A549 (cell line): ENCODE measurements at regions not wholly inside any gene's neighbourhood (a gene's known extent, or its start where the extent isn't known, plus 50 kb on each side); places are given as distances from the start of the nearest gene placed in this dataset.

Source experiments
- ATAC-seq, 2 experiments: fragments of 200-7000 bp in 1 of 2; fragments of >200 bp in 1 of 2; cut with Nextera tagmentation in 1 of 2; cut with Tn5 transposase in 1 of 2; 3 replicates each; pipeline versions ENCODE4 v1.8.0 to v1.9.1; 2018 to 2020; ENCODE audit warnings: mild to moderate bottlenecking in 1 of 2, moderate library complexity in 1 of 2
- CTCF ChIA-PET: fragments of 300-600 bp; sonication (Branson Sonifier 250); formaldehyde crosslinking; extraction: SDS; loops from one replicate; lab custom pipeline; 2021; ENCODE audit warnings: antibody characterized with exemption, inconsistent platforms; lab: Yijun Ruan, JAX
- POLR2A ChIA-PET: fragments of 350-600 bp; formaldehyde crosslinking; extraction: SDS; loops from one replicate; lab custom pipeline; 2021; ENCODE audit warnings: antibody characterized with exemption, inconsistent platforms; lab: Yijun Ruan, JAX
- DNase-seq, 2 experiments: peaks; one replicate each; pipeline versions ENCODE4 v3.0.0 to v3.0.0-alpha.2; 2011 to 2016; ENCODE audit warnings: low read depth in 1 of 2, low spot score in 1 of 2
- FAIRE-seq: peaks from 2 replicates; lab custom pipeline; 2011; peaks lifted over from hg19 to GRCh38; lab: Jason Lieb, UNC
- H3K27ac ChIP-seq, 2 experiments: fragments of >200 bp; sonication (Bioruptor Twin); formaldehyde crosslinking; 3 replicates each; pipeline ENCODE4 v1.5.1; 2016 to 2017
- H3K4me1 ChIP-seq: fragments of >200 bp; sonication (Bioruptor Twin); formaldehyde crosslinking; 3 replicates; pipeline ENCODE4 v1.6.1; 2016
- H3K4me2 ChIP-seq: fragments of >200 bp; sonication (Bioruptor Twin); formaldehyde crosslinking; 3 replicates; pipeline ENCODE4 v1.6.1; 2016
- H3K4me3 ChIP-seq: fragments of >200 bp; sonication (Bioruptor Twin); formaldehyde crosslinking; 3 replicates; pipeline ENCODE4 v1.5.1; 2016
- H3K9me3 ChIP-seq: fragments of >200 bp; sonication (Bioruptor Twin); formaldehyde crosslinking; 3 replicates; pipeline ENCODE4 v1.6.1; 2016
- BCL3 ChIP-seq: fragments of >200 bp; sonication (Bioruptor Twin); formaldehyde crosslinking; IDR thresholded peaks from 3 replicates; pipeline ENCODE4 v1.6.1; 2016
- CBX8 ChIP-seq: fragments of 200-600 bp; sonication (generic); IDR thresholded peaks from 2 replicates; pipeline ENCODE4 v1.6.1; 2016
- CEBPB ChIP-seq, 2 experiments: fragments of >200 bp in 1 of 2; sonication (Bioruptor Twin) in 1 of 2; formaldehyde crosslinking in 1 of 2; IDR thresholded peaks; 2 replicates each; pipeline ENCODE4 v1.6.1; 2012 to 2016
- CHD2 ChIP-seq: fragments of 150-350 bp; IDR thresholded peaks from 2 replicates; pipeline ENCODE4 v1.6.1; 2014; ENCODE audit warnings: low read length; ENCODE audit not compliant: partially characterized antibody
- ELK1 ChIP-seq: fragments of 150-350 bp; IDR thresholded peaks from 2 replicates; pipeline ENCODE4 v1.6.1; 2014; ENCODE audit warnings: low read depth, mild to moderate bottlenecking, low read length
- FOSB ChIP-seq: fragments of 250-450 bp; sonication (Bioruptor Pico); IDR thresholded peaks from 2 replicates; pipeline ENCODE4 v1.5.0; 2020; ENCODE audit warnings: mild to moderate bottlenecking, moderate library complexity
- FOSL2 ChIP-seq, 2 experiments: fragments of 450-650 bp in 1 of 2; fragments of >200 bp in 1 of 2; sonication (Bioruptor Twin) in 1 of 2; formaldehyde crosslinking; IDR thresholded peaks; 2 replicates each; pipeline versions ENCODE4 v1.5.0 to v1.6.1; 2016 to 2020; ENCODE audit warnings: mild to moderate bottlenecking in 1 of 2, moderate library complexity in 1 of 2
- HES2 ChIP-seq: fragments of >200 bp; sonication (Bioruptor Twin); formaldehyde crosslinking; IDR thresholded peaks from 2 replicates; pipeline ENCODE4 v1.6.1; 2016
- HMGXB4 ChIP-seq: fragments of 250-450 bp; sonication (Bioruptor Pico); IDR thresholded peaks from 2 replicates; pipeline ENCODE4 v1.5.0; 2021; ENCODE audit warnings: mild to moderate bottlenecking, moderate library complexity, borderline replicate concordance
- HOXB13 ChIP-seq: fragments of 250-450 bp; sonication (Bioruptor Pico); IDR thresholded peaks from 2 replicates; pipeline ENCODE4 v1.5.0; 2020; ENCODE audit warnings: low read depth, mild to moderate bottlenecking, moderate library complexity
- HOXB5 ChIP-seq: fragments of 250-450 bp; sonication (Bioruptor Pico); IDR thresholded peaks from 2 replicates; pipeline ENCODE4 v1.5.0; 2020; ENCODE audit warnings: mild to moderate bottlenecking, moderate library complexity
- KDM1A ChIP-seq: fragments of 200-600 bp; sonication (generic); IDR thresholded peaks from 2 replicates; pipeline ENCODE4 v1.6.1; 2016; ENCODE audit warnings: low read depth, mild to moderate bottlenecking
- MYC ChIP-seq: IDR thresholded peaks from 2 replicates; pipeline ENCODE4 v1.6.1; 2012; ENCODE audit warnings: mild to moderate bottlenecking, inconsistent platforms, low read length, improper control_type of control experiment, borderline replicate concordance
- NR3C1 ChIP-seq: fragments of >200 bp; sonication (Bioruptor Twin); formaldehyde crosslinking; IDR thresholded peaks from 3 replicates; pipeline ENCODE4 v1.6.1; 2017
- PHF8 ChIP-seq: fragments of 200-600 bp; sonication (generic); IDR thresholded peaks from 2 replicates; pipeline ENCODE4 v1.6.1; 2016; ENCODE audit warnings: low read depth, mild to moderate bottlenecking, antibody characterized with exemption, moderate library complexity, borderline replicate concordance
- POLR2A ChIP-seq: IDR thresholded peaks from 2 replicates; pipeline ENCODE4 v1.6.1; 2012; ENCODE audit warnings: mild to moderate bottlenecking, low read length
- POLR2AphosphoS2 ChIP-seq: conservative IDR thresholded peaks from 2 replicates; pipeline ENCODE4 v1.6.1; 2012; ENCODE audit warnings: low read length, improper control_type of control experiment, inconsistent platforms
- RFX5 ChIP-seq: fragments of 450-650 bp; IDR thresholded peaks from 2 replicates; pipeline ENCODE4 v1.7.1; 2014; ENCODE audit warnings: antibody characterized with exemption, mild to moderate bottlenecking, moderate library complexity
- RNF2 ChIP-seq: fragments of 200-600 bp; sonication (generic); IDR thresholded peaks from 2 replicates; pipeline ENCODE4 v1.6.1; 2016; ENCODE audit warnings: low read depth, mild to moderate bottlenecking, antibody characterized with exemption, moderate library complexity, borderline replicate concordance
- SREBF2 ChIP-seq: fragments of 450-650 bp; IDR thresholded peaks from 2 replicates; pipeline ENCODE4 v1.6.1; 2014; ENCODE audit warnings: mild to moderate bottlenecking, moderate library complexity
- TFCP2L1 ChIP-seq: fragments of 250-450 bp; sonication (Bioruptor Pico); IDR thresholded peaks from 2 replicates; pipeline ENCODE4 v1.5.0; 2021; ENCODE audit warnings: mild to moderate bottlenecking
- USF2 ChIP-seq: fragments of 450-650 bp; IDR thresholded peaks from 2 replicates; pipeline ENCODE4 v1.6.1; 2014; ENCODE audit warnings: antibody characterized with exemption
- ZNF302 ChIP-seq: fragments of 250-450 bp; sonication (Bioruptor Pico); IDR thresholded peaks from 2 replicates; pipeline ENCODE4 v1.9.0; 2021; ENCODE audit warnings: inconsistent platforms, mild to moderate bottlenecking, moderate library complexity
- WGBS: methylation state at CpG from one replicate; pipeline ENCODE4 v1.1.6; 2017; ENCODE audit errors: missing lambda C conversion rate; 5-methylcytosine and 5-hydroxymethylcytosine counted together

- no peaks in the 10 kb centered on the region for H3K9me3 ChIP-seq
- H3K4me1 ChIP-seq, result peaks cover 52% of the 10 kb centered on the region
- no peak overlapping the region for H3K4me2 ChIP-seq
- peak overlapping the region in 1 of 2 experiments; percentile 87; a peak in 3 of 6 replicates for H3K27ac ChIP-seq
- 85% methylated on average over 5 of the region's 5 CpGs for WGBS
- no peak for DNase-seq
- ChIA-PET POLR2A (no interaction called here), CTCF (interaction anchor here (1.1 kb wide), 1 partner anchor 192 kb away, joined by 4 read pairs; no protein-coding TSS in a partner anchor)
- TF ChIP-seq RNF2 (no peak), KDM1A (no peak), ELK1 (no peak), BCL3 (no peak), MYC (no peak), ZNF302 (CRISPR knock-in tag) (no peak)
- TF ChIP-seq, all 56 proteins: peak for 0
- ATAC-seq, result no peak
- FAIRE-seq, result no peak
- no peak overlapping the region for H3K4me3 ChIP-seq
Observed at GRCh38 chr6:106802139-106802538, 172.4 kb downstream of the CD24 start.

- Histone ChIP-seq H3K4me1 (peaks cover 57% of the 10 kb centered on the region), H3K4me3 (no peak overlapping the region), H3K9me3 (no peaks in the 10 kb centered on the region), H3K4me2 (no peak overlapping the region), H3K27ac (peak overlapping the region; percentile 37 to 87; a peak in 4 of 6 replicates)
- ATAC-seq, result no peak
- WGBS, result 93% methylated on average over 8 of the region's 8 CpGs
- POLR2A ChIA-PET, result no interaction called here
- TF ChIP-seq POLR2A (no peak), KDM1A (no peak), PHF8 (no peak), RNF2 (no peak), FOSB (CRISPR knock-in tag) (no peak), NR3C1 (no peak), CHD2 (no peak), RFX5 (no peak), ZNF302 (CRISPR knock-in tag) (no peak), HES2 (no peak), POLR2AphosphoS2 (no peak), SREBF2 (no peak), USF2 (no peak), CBX8 (no peak), HOXB13 (CRISPR knock-in tag) (no peak), FOSL2 (IDR thresholded peaks at IDR 0.05) (no peak), FOSL2 (CRISPR knock-in tag; IDR thresholded peaks at IDR 0.05) (no peak), HOXB5 (no peak), CEBPB (IDR thresholded peaks at IDR 0.05) (no peak), HMGXB4 (CRISPR knock-in tag) (no peak), TFCP2L1 (CRISPR knock-in tag) (no peak)
- DNase-seq, result no peak
- FAIRE-seq, result no peak
- CTCF ChIA-PET, result interaction anchor here (1.1 kb wide), 1 partner anchor 192 kb away, joined by 4 read pairs; no protein-coding TSS in a partner anchor
Observed at GRCh38 chr6:106801256-106801655, 171.9 kb downstream of the QRSL1 start.
